ENCODE measurements at regions not wholly inside any gene's neighbourhood (a gene's known extent, or its start where the extent isn't known, plus 50 kb on each side); places are given as distances from the start of the nearest gene placed in this dataset.

DNA sequence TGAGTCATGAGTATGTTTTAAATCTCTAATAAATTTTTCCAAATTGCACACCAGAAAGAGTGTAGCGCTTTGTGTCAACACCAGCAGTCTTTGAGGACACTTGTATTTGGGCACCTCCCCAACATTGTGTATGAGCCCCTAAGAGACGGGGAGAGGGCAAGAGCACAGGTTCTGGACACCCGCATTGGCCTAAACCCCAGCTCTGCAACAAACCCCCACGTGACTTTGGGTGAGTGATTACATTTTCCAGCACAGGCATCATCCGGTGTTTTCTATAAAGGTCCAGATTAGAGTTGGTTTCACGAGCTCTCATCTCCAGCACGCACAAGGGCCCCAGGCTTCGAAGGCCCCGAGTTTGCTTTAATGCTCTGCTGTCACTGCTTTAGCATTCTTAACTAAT lies 66.3 kb upstream of the SLC45A1 start:
- peak in 1 of 4 donors; percentile 5 for TF ChIP-seq POLR2AphosphoS5 (IDR thresholded peaks at IDR 0.05)
- TF ChIP-seq, protein P1, sequence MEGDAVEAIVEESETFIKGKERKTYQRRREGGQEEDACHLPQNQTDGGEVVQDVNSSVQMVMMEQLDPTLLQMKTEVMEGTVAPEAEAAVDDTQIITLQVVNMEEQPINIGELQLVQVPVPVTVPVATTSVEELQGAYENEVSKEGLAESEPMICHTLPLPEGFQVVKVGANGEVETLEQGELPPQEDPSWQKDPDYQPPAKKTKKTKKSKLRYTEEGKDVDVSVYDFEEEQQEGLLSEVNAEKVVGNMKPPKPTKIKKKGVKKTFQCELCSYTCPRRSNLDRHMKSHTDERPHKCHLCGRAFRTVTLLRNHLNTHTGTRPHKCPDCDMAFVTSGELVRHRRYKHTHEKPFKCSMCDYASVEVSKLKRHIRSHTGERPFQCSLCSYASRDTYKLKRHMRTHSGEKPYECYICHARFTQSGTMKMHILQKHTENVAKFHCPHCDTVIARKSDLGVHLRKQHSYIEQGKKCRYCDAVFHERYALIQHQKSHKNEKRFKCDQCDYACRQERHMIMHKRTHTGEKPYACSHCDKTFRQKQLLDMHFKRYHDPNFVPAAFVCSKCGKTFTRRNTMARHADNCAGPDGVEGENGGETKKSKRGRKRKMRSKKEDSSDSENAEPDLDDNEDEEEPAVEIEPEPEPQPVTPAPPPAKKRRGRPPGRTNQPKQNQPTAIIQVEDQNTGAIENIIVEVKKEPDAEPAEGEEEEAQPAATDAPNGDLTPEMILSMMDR (IDR thresholded peaks at IDR 0.05), result no peak
- no peaks in the 10 kb centered on the region for H3K36me3 ChIP-seq
- H3K27ac ChIP-seq, result peak overlapping the region in 3 of 4 donors; percentile 29 to 62 (median 61)
- no peaks in the 10 kb centered on the region for H3K9me3 ChIP-seq
- 91 to 95% methylated on average over 9 of the region's 9 CpGs for WGBS, 2 donors
- H3K27me3 ChIP-seq, result no peaks in the 10 kb centered on the region
- H3K4me3 ChIP-seq, result no peak overlapping the region
- intact Hi-C loops (cut with DNase I), result no loop called here
- DNase-seq, result no peak
- peaks cover 0 to 13% (median 4%) of the 10 kb centered on the region in 4 donors for H3K4me1 ChIP-seq

DNA sequence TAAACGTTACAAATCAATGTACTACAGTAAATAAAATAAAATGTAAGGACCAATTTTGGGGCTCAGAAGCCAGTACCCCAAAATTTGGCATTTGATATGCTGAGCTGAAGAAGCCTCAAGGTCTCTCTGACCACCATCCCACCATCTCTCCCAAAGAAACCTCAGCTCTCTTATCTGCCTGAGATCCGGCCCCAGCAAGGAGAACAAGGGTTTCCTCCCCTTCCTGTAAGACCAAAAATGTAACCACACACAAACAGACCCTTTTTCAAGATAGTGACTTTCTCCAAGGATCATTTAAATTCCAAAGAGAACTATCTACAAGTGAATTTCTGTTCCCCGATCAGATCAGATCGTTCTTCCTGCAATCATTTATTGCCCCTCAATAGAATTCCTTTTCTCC lies 68.1 kb upstream of the SLC45A1 start:
- 27 to 35% methylated on average over 4 of the region's 4 CpGs for WGBS, 2 donors
- DNase-seq, result no peak
- Histone ChIP-seq H3K9me3 (no peaks in the 10 kb centered on the region), H3K4me1 (peaks cover 0 to 13% (median 4%) of the 10 kb centered on the region in 4 donors), H3K4me3 (no peak overlapping the region), H3K27ac (no peak overlapping the region), H3K36me3 (no peaks in the 10 kb centered on the region), H3K27me3 (no peaks in the 10 kb centered on the region)
- intact Hi-C loops (cut with DNase I), result no loop called here
- TF ChIP-seq, protein P1 (IDR thresholded peaks at IDR 0.05), result no peak
- no peak for TF ChIP-seq POLR2AphosphoS5 (IDR thresholded peaks at IDR 0.05)
- TF ChIP-seq POLR2A (IDR thresholded peaks at IDR 0.05), result no peak
- TF ChIP-seq EP300 (IDR thresholded peaks at IDR 0.05), result no peak

DNA sequence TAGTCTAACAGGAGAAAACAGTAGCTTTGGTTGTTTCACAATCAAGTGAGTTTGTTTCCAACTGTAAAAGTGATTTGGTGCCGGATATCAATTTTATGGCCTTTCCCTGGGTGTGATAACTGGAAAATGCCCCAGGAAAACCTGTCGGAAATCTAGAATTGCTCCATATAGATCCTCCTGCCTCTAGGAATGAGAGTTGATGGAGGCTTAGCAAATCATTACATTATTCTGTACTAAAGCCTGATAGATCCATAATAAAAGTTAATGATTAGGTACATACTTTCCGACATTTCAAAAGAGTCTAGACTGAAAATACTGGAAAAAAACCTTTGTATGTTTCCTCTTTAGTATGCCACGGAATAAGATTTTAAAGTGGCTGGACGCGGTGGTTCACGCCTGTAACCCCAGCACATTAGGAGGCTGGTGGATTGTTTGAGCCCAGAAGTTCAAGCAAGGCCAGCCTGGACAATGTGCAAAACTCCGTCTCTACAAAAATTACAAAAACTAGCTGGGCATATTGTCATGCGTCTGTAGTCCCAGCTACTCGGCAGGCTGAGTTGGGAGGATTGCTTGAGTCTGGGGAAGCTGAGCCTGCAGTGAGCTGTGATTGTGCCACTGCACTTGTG lies 70.0 kb upstream of the SLC45A1 start:
- Histone ChIP-seq H3K4me1 (peaks cover 0 to 13% (median 4%) of the 10 kb centered on the region in 4 donors), H3K27me3 (no peaks in the 10 kb centered on the region), H3K27ac (no peak overlapping the region), H3K4me3 (no peak overlapping the region), H3K9me3 (no peaks in the 10 kb centered on the region), H3K36me3 (no peaks in the 10 kb centered on the region)
- no peak for DNase-seq
- 23 to 78% methylated on average over 10 of the region's 10 CpGs for WGBS, 2 donors
- TF ChIP-seq EP300 (IDR thresholded peaks at IDR 0.05) (no peak), POLR2A (IDR thresholded peaks at IDR 0.05) (no peak), POLR2AphosphoS5 (IDR thresholded peaks at IDR 0.05) (no peak)
- TF ChIP-seq, protein P1 (IDR thresholded peaks at IDR 0.05), result no peak
- intact Hi-C loops (cut with DNase I), result no loop called here

DNA sequence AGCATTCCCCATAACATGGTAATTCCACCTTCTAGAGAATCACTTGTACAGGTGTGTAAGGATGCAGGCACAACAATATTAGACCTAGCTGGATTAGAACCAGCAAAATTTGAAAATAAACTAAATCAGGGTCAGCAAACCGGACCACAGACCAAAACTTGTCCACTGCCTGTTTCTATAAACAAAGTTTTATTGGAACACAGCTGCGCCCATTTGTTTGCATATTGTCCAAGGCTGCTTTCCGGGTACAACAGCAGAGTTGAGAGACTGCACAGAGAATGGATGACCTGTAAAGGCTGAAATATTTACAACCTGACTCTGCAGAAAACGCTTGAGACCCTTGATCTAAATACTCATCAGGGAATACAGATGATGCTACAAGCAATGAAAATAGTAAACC lies 73.6 kb upstream of the SLC45A1 start:
- Histone ChIP-seq H3K36me3 (no peaks in the 10 kb centered on the region), H3K27ac (no peak overlapping the region), H3K9me3 (no peaks in the 10 kb centered on the region), H3K27me3 (no peaks in the 10 kb centered on the region), H3K4me3 (no peak overlapping the region), H3K4me1 (peaks cover 0 to 11% (median 4%) of the 10 kb centered on the region in 4 donors)
- DNase-seq, result no peak
- TF ChIP-seq POLR2AphosphoS5 (IDR thresholded peaks at IDR 0.05) (no peak), POLR2A (IDR thresholded peaks at IDR 0.05) (no peak), EP300 (IDR thresholded peaks at IDR 0.05) (no peak)
- TF ChIP-seq, protein P1 (IDR thresholded peaks at IDR 0.05), result no peak
- 45 to 63% methylated on average over 4 of the region's 4 CpGs for WGBS, 2 donors
- intact Hi-C loops (cut with DNase I), result no loop called here

DNA sequence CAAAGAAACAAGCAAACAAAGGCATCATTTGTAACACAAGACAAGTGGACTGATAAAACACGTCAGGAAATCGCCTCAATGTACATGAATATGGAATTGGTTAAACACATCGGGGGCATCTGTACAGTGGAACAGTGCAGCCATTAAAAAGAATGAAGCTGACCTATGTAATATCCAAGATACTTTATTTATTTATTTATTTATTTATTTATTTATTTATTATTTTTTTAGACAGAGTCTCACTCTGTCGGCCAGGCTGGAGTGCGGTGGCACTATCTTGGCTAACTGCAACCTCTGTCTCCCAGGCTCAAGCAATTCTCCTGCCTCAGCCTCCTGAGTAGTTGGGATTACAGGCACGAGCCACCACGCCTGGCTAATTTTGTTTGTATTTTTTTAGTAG lies 75.4 kb upstream of the SLC45A1 start:
- WGBS, 2 donors, result 74 to 76% methylated on average over 7 of the region's 7 CpGs
- Histone ChIP-seq H3K4me1 (peaks cover 0 to 21% (median 10%) of the 10 kb centered on the region in 4 donors), H3K4me3 (no peak overlapping the region), H3K27ac (no peak overlapping the region), H3K9me3 (no peaks in the 10 kb centered on the region), H3K36me3 (no peaks in the 10 kb centered on the region), H3K27me3 (no peaks in the 10 kb centered on the region)
- DNase-seq, result no peak
- TF ChIP-seq EP300 (IDR thresholded peaks at IDR 0.05), result no peak
- no peak for TF ChIP-seq POLR2A (IDR thresholded peaks at IDR 0.05)
- TF ChIP-seq POLR2AphosphoS5 (IDR thresholded peaks at IDR 0.05), result no peak
- TF ChIP-seq, protein P1 (IDR thresholded peaks at IDR 0.05), result no peak
- intact Hi-C loops (cut with DNase I), result no loop called here

Measured in sigmoid colon (tissue), 6 donors.